Prostate gland (tissue), 2 donors: ENCODE measurements at regions not wholly inside any gene's neighbourhood (a gene's known extent, or its start where the extent isn't known, plus 50 kb on each side); places are given as distances from the start of the nearest gene placed in this dataset.

Experiments
- DNase-seq: peaks from one replicate; pipeline ENCODE4 v3.0.0-alpha.2; 2019; ENCODE audit warnings: low spot score
- H3K27ac ChIP-seq, 2 donors: fragments of 200-600 bp; sonication (generic); 2 replicates each; pipeline ENCODE4 v1.5.1; 2017 to 2019
- H3K27me3 ChIP-seq: fragments of 200-600 bp; sonication (generic); replicated peaks from 2 replicates; pipeline ENCODE4 v1.5.1; 2019; ENCODE audit not compliant: insufficient read depth
- H3K36me3 ChIP-seq, 2 donors: fragments of 200-600 bp; sonication (generic); 1 replicate in 1 of 2; 2 replicates in 1 of 2; pipeline versions ENCODE4 v1.5.1 to v1.8.1; 2017 to 2019
- H3K4me1 ChIP-seq: fragments of 200-600 bp; sonication (generic); replicated peaks from 2 replicates; pipeline ENCODE4 v1.5.1; 2019
- H3K4me3 ChIP-seq, 2 donors: fragments of 200-600 bp; sonication (generic); 2 replicates each; pipeline ENCODE4 v1.5.1; 2017 to 2019
- H3K9me3 ChIP-seq: fragments of 200-600 bp; sonication (generic); 2 replicates; pipeline ENCODE4 v1.5.1; 2017
- POLR2A ChIP-seq: fragments of 450-650 bp; IDR thresholded peaks from one replicate; pipeline ENCODE4 v1.6.1; 2016; ENCODE audit warnings: antibody characterized with exemption, mild to moderate bottlenecking
- POLR2AphosphoS5 ChIP-seq: sonication (generic); formaldehyde crosslinking; IDR thresholded peaks from one replicate; pipeline ENCODE4 v1.6.1; 2017; ENCODE audit warnings: antibody characterized with exemption
- WGBS: methylation state at CpG from one replicate; pipeline ENCODE4 v1.1.5; 2018; 5-methylcytosine and 5-hydroxymethylcytosine counted together
- intact Hi-C: fragments of 100-400 bp; cut with DNase I; formaldehyde crosslinking; loops from one replicate; pipeline ENCODE4 v1.14.2; 2022
- TF ChIP-seq, protein P1 (sequence below), 4 experiments: fragments of 200-600 bp in 2 of 4; fragments of 450-650 bp in 2 of 4; sonication (generic) in 2 of 4; IDR thresholded peaks; 1 replicate in 3 of 4; 2 replicates in 1 of 4; pipeline ENCODE4 v1.5.1; 2016 to 2019; ENCODE audit warnings: antibody characterized with exemption in 4 of 4, mild to moderate bottlenecking in 2 of 4, moderate library complexity in 2 of 4

DNA sequence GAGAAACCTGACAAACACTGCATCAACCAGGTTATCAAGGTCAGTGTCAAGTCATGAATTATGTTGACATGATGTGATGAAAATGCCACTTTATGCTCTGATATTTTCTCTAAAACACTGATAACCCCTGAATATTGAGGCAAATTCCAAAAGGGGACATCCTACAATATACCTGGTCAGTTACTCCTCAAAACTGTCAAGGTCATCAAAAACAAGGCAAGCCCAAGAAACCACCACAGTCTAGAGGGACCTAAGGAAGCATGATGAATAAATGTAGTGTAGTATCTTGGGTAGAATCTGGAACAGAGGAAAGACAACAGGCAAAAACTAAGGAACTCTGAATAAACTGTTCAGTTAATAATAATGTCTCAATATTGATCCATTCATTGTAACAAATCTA lies 275.3 kb upstream of the THRB start:
- no peaks in the 10 kb centered on the region for H3K4me1 ChIP-seq
- no peaks in the 10 kb centered on the region for H3K9me3 ChIP-seq
- H3K27me3 ChIP-seq, result no peaks in the 10 kb centered on the region
- no peak overlapping the region for H3K27ac ChIP-seq
- H3K4me3 ChIP-seq, result no peak overlapping the region
- DNase-seq, result no peak
- TF ChIP-seq POLR2AphosphoS5, result no peak
- TF ChIP-seq POLR2A, result no peak
- intact Hi-C loops, result loop anchor here (5.0 to 10.0 kb wide), 2 partner anchors 195 to 822 kb away; no protein-coding TSS in a partner anchor
- no peaks in the 10 kb centered on the region for H3K36me3 ChIP-seq

DNA sequence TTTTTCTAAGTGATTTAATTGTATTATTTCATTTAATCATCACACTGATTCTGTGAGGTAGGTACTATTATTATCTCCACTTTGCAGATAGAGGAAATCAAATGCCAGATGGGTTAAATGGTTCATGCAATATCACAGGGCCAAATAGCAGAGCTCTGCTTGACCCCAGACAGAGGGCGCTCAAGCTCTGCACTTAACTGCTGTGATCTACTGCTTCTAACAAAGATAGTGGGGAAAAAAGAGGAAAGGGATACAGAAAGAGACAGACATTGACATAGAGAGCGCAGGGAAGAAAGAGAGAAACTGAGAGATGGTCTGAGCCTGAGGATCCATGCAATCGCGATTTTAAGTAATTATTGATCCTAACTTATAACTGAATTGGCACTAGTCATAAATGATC lies 279.1 kb upstream of the THRB start:
- intact Hi-C loops, result loop anchor here (5.0 to 10.0 kb wide), 2 partner anchors 191 to 819 kb away; no protein-coding TSS in a partner anchor
- Histone ChIP-seq H3K4me1 (no peaks in the 10 kb centered on the region), H3K4me3 (no peak overlapping the region)

DNA sequence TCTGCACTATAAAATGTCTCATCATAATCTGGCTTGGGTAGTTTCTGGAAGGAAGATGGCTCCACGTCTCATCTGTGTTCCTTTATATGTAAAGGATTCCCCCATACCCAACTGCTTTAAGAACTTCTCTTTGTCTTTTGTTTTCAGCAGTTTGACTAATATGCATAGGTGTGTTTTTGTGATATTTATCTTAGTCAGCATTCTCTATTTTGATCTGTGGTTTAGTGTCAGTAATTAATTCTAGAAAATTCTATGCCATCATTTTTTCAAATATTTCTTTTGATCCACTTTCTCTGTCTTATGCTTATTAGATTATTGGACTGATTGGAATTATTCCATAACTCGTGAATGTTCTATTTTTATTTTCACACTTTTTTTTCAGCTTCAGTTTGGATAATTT lies 286.3 kb upstream of the THRB start:
- 91% methylated on average over 2 of the region's 2 CpGs for WGBS
- intact Hi-C loops, result no loop called here

More for the DNA sequence above, 279.1 kb upstream of the THRB start:
- H3K36me3 ChIP-seq, result no peaks in the 10 kb centered on the region
- no peak overlapping the region for H3K27ac ChIP-seq
- peak; percentile 15 for TF ChIP-seq POLR2AphosphoS5
- TF ChIP-seq POLR2A, result no peak
- TF ChIP-seq, protein P1, sequence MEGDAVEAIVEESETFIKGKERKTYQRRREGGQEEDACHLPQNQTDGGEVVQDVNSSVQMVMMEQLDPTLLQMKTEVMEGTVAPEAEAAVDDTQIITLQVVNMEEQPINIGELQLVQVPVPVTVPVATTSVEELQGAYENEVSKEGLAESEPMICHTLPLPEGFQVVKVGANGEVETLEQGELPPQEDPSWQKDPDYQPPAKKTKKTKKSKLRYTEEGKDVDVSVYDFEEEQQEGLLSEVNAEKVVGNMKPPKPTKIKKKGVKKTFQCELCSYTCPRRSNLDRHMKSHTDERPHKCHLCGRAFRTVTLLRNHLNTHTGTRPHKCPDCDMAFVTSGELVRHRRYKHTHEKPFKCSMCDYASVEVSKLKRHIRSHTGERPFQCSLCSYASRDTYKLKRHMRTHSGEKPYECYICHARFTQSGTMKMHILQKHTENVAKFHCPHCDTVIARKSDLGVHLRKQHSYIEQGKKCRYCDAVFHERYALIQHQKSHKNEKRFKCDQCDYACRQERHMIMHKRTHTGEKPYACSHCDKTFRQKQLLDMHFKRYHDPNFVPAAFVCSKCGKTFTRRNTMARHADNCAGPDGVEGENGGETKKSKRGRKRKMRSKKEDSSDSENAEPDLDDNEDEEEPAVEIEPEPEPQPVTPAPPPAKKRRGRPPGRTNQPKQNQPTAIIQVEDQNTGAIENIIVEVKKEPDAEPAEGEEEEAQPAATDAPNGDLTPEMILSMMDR (IDR thresholded peaks at IDR 0.05), result peak in 3 of 4 experiments; percentile 56 to 74 (median 68)
- 25% methylated on average over 4 of the region's 4 CpGs for WGBS
- peak; percentile 39 for DNase-seq
- H3K27me3 ChIP-seq, result no peaks in the 10 kb centered on the region
- no peaks in the 10 kb centered on the region for H3K9me3 ChIP-seq

GRCh38 chr3:24781454-24781853 lies 286.8 kb upstream of the THRB start:
- Histone ChIP-seq H3K4me1 (no peaks in the 10 kb centered on the region), H3K9me3 (no peaks in the 10 kb centered on the region), H3K4me3 (no peak overlapping the region), H3K27me3 (no peaks in the 10 kb centered on the region), H3K27ac (no peak overlapping the region), H3K36me3 (no peaks in the 10 kb centered on the region)
- DNase-seq, result no peak
- TF ChIP-seq POLR2AphosphoS5 (no peak), POLR2A (no peak)
- TF ChIP-seq, protein P1 (IDR thresholded peaks at IDR 0.05), result no peak
- WGBS, result 97% methylated on average over 3 of the region's 3 CpGs
- intact Hi-C loops, result no loop called here

More for the DNA sequence above, 286.3 kb upstream of the THRB start:
- no peak for DNase-seq
- TF ChIP-seq POLR2AphosphoS5, result no peak
- TF ChIP-seq POLR2A, result no peak
- TF ChIP-seq, protein P1 (IDR thresholded peaks at IDR 0.05), result no peak
- Histone ChIP-seq H3K36me3 (no peaks in the 10 kb centered on the region), H3K4me1 (no peaks in the 10 kb centered on the region), H3K27me3 (no peaks in the 10 kb centered on the region), H3K27ac (no peak overlapping the region), H3K9me3 (no peaks in the 10 kb centered on the region), H3K4me3 (no peak overlapping the region)

DNA sequence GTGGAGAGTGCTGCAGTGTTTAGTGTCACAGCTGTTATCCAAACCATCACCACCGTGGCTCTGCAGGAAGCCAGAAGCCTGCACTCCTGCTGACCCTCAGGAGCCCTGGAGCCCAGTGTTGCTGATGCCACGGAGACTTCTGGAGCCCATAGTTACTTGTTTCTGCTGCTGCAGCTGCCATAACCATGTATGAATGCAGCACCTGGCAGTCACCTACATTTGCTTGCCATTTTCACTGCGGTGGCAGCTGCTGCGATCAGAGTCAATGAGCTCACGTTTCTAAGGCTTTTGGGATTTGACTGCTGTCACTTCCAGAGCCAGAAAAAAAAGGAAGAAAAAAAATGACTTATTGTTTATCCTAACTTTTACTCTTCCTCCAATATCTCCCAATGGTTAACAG lies 299.2 kb upstream of the THRB start:
- no peaks in the 10 kb centered on the region for H3K36me3 ChIP-seq
- H3K27me3 ChIP-seq, result no peaks in the 10 kb centered on the region
- intact Hi-C loops, result no loop called here
- no peak for DNase-seq
- no peak overlapping the region for H3K4me3 ChIP-seq
- TF ChIP-seq POLR2AphosphoS5 (no peak), POLR2A (no peak)
- TF ChIP-seq, protein P1 (IDR thresholded peaks at IDR 0.05), result no peak
- H3K4me1 ChIP-seq, result no peaks in the 10 kb centered on the region
- WGBS, result 80% methylated on average over 5 of the region's 5 CpGs
- H3K27ac ChIP-seq, result no peak overlapping the region
- H3K9me3 ChIP-seq, result no peaks in the 10 kb centered on the region
